ENCODE measurements at regions not wholly inside any gene's neighbourhood (a gene's known extent, or its start where the extent isn't known, plus 50 kb on each side); places are given as distances from the start of the nearest gene placed in this dataset.

GRCh38 chr3:145801696-145802095, 359.3 kb downstream of the PLOD2 start:
- TF ChIP-seq, protein P1, sequence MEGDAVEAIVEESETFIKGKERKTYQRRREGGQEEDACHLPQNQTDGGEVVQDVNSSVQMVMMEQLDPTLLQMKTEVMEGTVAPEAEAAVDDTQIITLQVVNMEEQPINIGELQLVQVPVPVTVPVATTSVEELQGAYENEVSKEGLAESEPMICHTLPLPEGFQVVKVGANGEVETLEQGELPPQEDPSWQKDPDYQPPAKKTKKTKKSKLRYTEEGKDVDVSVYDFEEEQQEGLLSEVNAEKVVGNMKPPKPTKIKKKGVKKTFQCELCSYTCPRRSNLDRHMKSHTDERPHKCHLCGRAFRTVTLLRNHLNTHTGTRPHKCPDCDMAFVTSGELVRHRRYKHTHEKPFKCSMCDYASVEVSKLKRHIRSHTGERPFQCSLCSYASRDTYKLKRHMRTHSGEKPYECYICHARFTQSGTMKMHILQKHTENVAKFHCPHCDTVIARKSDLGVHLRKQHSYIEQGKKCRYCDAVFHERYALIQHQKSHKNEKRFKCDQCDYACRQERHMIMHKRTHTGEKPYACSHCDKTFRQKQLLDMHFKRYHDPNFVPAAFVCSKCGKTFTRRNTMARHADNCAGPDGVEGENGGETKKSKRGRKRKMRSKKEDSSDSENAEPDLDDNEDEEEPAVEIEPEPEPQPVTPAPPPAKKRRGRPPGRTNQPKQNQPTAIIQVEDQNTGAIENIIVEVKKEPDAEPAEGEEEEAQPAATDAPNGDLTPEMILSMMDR (IDR thresholded peaks at IDR 0.05), result no peak
- H3K27ac ChIP-seq (ENCODE audit: low read depth in 1 of 2, low read length in 2 of 2), result no peak overlapping the region
- H3K36me3 Mint-ChIP-seq, result no peaks in the 10 kb centered on the region
- no peak overlapping the region for H3K4me3 ChIP-seq (replicated peaks in 1 of 3; ENCODE audit: low read depth in 2 of 3, low read length in 3 of 3)
- no peaks in the 10 kb centered on the region for H3K79me2 ChIP-seq (ENCODE audit: insufficient read depth, low read length)
- H3K27me3 ChIP-seq (ENCODE audit: control insufficient read depth in 2 of 2, insufficient read depth in 2 of 2, low read length in 2 of 2), result no peaks in the 10 kb centered on the region
- H2AFZ ChIP-seq (ENCODE audit: insufficient read depth, low read depth, low read length, poor library complexity, severe bottlenecking), result no peak overlapping the region
- H3K4me2 ChIP-seq (replicated peaks; ENCODE audit: extremely low read depth, low read length, poor library complexity, severe bottlenecking), result no peak overlapping the region
- no peak overlapping the region for H3K27ac Mint-ChIP-seq
- no peaks in the 10 kb centered on the region for H3K4me1 ChIP-seq (ENCODE audit: control insufficient read depth in 1 of 2, insufficient read depth in 2 of 2, low read length in 2 of 2)
- no peaks in the 10 kb centered on the region for H3K36me3 ChIP-seq (replicated peaks in 1 of 2; ENCODE audit: control insufficient read depth in 1 of 2, insufficient read depth in 2 of 2, low read length in 2 of 2)
- no peak overlapping the region for H3K4me3 Mint-ChIP-seq
- no peaks in the 10 kb centered on the region for H4K20me1 ChIP-seq (ENCODE audit: insufficient read depth, low read length)
- H3K9me3 ChIP-seq (replicated peaks in 1 of 2; ENCODE audit: control insufficient read depth in 1 of 2, insufficient read depth in 1 of 2, low read length in 2 of 2), result no peaks in the 10 kb centered on the region
- peaks cover 0 to 3% (median 0%) of the 10 kb centered on the region in 7 donors for H3K9me3 Mint-ChIP-seq
- H3K4me1 Mint-ChIP-seq, result no peaks in the 10 kb centered on the region
- DNase-seq, result no peak
- no peaks in the 10 kb centered on the region for H3K27me3 Mint-ChIP-seq (ENCODE audit: low read depth in 3 of 3)
- H3K9ac ChIP-seq (ENCODE audit: insufficient read depth, low read length, poor library complexity, severe bottlenecking), result no peak overlapping the region
- intact Hi-C loops (cut with micrococcal nuclease), result no loop called here

GRCh38 chr3:145807990-145808389, 353.0 kb downstream of the PLOD2 start:
- H3K9ac ChIP-seq (ENCODE audit: insufficient read depth, low read length, poor library complexity, severe bottlenecking), result no peak overlapping the region
- no peaks in the 10 kb centered on the region for H3K27me3 ChIP-seq (ENCODE audit: control insufficient read depth in 2 of 2, insufficient read depth in 2 of 2, low read length in 2 of 2)
- H4K20me1 ChIP-seq (ENCODE audit: insufficient read depth, low read length), result no peaks in the 10 kb centered on the region
- H3K4me3 ChIP-seq (replicated peaks in 1 of 3; ENCODE audit: low read depth in 2 of 3, low read length in 3 of 3), result no peak overlapping the region
- TF ChIP-seq, protein P1 (IDR thresholded peaks at IDR 0.05), result no peak
- Mint-ChIP-seq H3K27me3 (ENCODE audit: low read depth in 3 of 3) (no peaks in the 10 kb centered on the region), H3K36me3 (no peaks in the 10 kb centered on the region), H3K4me3 (no peak overlapping the region), H3K4me1 (no peaks in the 10 kb centered on the region), H3K9me3 (peaks cover 0 to 5% (median 0%) of the 10 kb centered on the region in 7 donors), H3K27ac (no peak overlapping the region)
- H3K79me2 ChIP-seq (ENCODE audit: insufficient read depth, low read length), result no peaks in the 10 kb centered on the region
- H3K36me3 ChIP-seq (replicated peaks in 1 of 2; ENCODE audit: control insufficient read depth in 1 of 2, insufficient read depth in 2 of 2, low read length in 2 of 2), result no peaks in the 10 kb centered on the region
- intact Hi-C loops (cut with micrococcal nuclease), result no loop called here
- no CpG with 5 or more reads among the region's 3 CpGs for WGBS (ENCODE audit: insufficient coverage)
- H2AFZ ChIP-seq (ENCODE audit: insufficient read depth, low read depth, low read length, poor library complexity, severe bottlenecking), result no peak overlapping the region
- H3K27ac ChIP-seq (ENCODE audit: low read depth in 1 of 2, low read length in 2 of 2), result no peak overlapping the region
- H3K4me2 ChIP-seq (replicated peaks; ENCODE audit: extremely low read depth, low read length, poor library complexity, severe bottlenecking), result no peak overlapping the region
- H3K9me3 ChIP-seq (replicated peaks in 1 of 2; ENCODE audit: control insufficient read depth in 1 of 2, insufficient read depth in 1 of 2, low read length in 2 of 2), result no peaks in the 10 kb centered on the region
- no peaks in the 10 kb centered on the region for H3K4me1 ChIP-seq (ENCODE audit: control insufficient read depth in 1 of 2, insufficient read depth in 2 of 2, low read length in 2 of 2)
- no peak for DNase-seq

Data from CD14-positive monocyte (primary cell).